Forelimb muscle (tissue), 1 donor: ENCODE measurements at regions not wholly inside any gene's neighbourhood (a gene's known extent, or its start where the extent isn't known, plus 50 kb on each side); places are given as distances from the start of the nearest gene placed in this dataset.
"Not testable (repeated sequence)": the region's sequence is repeated elsewhere in the genome, so short reads cannot be mapped to it uniquely, and the experiment has no call there.

Source experiments
- DNase-seq: peaks from one replicate; pipeline ENCODE4 v3.0.0-alpha.2; 2013; ENCODE audit warnings: low read depth

GRCh38 chr1:196002906-196003305, 605.3 kb downstream of the KCNT2 start:
- DNase-seq: no peak

DNA sequence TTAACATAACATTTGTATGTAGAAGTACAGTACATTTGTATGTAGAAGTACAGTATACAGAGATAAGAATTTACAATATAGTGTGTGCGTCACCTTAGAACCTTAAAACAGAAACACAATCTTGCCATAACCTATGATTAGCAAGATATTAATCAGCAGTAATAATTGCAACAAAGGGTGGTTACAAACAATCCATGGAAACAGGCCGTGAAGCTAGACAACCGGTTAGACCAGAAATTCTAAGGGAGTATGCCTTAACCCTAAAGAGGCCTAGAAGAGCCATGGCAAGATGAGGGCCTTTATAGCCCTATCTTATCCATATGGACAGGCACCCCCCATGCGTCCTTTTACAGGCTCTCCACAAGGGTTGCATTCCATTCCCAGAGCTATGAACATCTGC, 605.9 kb downstream of the KCNT2 start:
- not testable (repeated sequence) for DNase-seq

DNA sequence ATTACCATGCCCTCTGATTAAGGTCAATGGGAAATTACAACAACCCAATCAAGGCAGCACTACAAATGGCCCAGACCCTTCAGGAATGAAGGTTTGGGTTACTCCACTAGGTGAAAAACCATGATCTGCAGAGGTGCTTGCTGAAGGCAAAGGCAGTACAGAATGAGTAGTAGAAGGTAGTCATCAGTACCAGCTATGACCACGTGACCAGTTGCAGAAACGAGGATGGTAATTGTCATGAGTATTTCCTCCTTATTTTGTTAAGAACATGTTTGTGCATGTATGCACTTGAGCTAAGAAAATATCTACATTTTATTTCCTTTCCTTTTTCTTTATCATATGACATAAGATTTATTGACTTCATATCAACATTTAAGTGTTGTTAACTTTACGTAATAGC, 607.1 kb downstream of the KCNT2 start:
- no peak for DNase-seq

GRCh38 chr1:195999022-195999421, 609.2 kb downstream of the KCNT2 start:
- DNase-seq: no peak

GRCh38 chr1:195981448-195982139, 626.6 kb downstream of the KCNT2 start:
- no peak for DNase-seq

GRCh38 chr1:195979646-195980045, 628.6 kb downstream of the KCNT2 start:
- no peak for DNase-seq

- no peak for DNase-seq
Observed at GRCh38 chr1:195973311-195973904, 634.8 kb downstream of the KCNT2 start.

- no peak for DNase-seq
Observed at GRCh38 chr1:195971589-195971988, 636.7 kb downstream of the KCNT2 start.

DNA sequence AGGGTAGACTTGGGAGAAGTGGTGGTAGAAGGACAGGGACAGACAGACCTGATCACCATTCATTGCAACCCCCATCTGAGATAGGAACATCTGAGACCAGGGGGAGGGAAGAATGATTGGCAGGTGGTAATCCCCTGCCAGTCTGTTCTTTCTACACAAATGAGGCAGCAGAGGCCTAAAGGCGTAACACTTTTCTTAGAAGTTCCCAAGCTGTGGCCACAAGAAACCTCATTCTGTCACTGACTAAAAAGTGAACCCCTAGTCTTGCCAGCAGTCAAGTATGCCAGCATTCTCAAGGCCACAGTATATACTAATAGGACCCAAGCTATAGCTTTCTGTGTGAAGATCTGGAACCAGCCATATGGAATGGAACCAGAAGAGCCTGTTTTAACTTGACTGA, 638.0 kb downstream of the KCNT2 start:
- no peak for DNase-seq

- no peak for DNase-seq
Observed at GRCh38 chr1:195965475-195965874, 642.8 kb downstream of the KCNT2 start.

DNA sequence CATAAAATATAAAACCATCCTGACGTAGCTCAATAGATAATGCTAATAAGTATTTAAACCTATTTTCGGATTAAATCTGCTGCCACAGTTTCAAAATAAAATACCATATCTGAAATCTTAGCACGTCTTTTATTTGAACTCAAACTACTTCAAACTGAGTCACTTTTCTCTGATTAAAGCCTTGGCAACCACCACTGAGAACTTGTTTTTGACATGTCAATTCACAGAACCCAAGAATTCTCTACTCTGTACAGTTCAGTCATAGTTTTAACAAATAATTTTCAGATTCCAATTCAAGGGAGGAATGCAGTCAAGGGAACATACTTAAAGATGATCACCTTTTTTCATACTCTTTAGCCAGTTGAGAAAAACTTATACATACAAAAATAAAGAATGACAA, 643.2 kb downstream of the KCNT2 start:
- no peak for DNase-seq

- no peak for DNase-seq
Observed at GRCh38 chr1:195964516-195964915, 643.7 kb downstream of the KCNT2 start.

GRCh38 chr1:195962051-195962450, 646.2 kb downstream of the KCNT2 start:
- no peak for DNase-seq

DNA sequence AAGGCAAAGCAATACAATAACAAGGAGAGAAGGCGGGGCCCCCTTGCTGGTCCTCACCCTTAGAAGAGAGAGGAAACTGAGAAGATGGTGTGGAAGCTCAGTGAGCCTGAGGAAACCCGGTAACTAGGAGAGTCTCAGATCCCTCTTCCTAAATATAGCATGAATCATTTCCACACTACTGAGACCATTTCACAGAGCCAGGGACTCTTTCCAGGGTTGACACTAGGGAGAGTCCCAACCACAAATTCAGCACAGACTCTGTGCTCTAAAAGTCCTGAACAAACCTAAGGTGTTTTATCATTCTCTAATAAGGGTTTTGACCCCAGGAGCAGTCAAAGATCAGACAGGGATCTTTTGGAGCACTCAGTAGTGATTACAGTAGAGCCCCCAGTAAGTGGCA, 647.7 kb downstream of the KCNT2 start:
- no peak for DNase-seq

DNA sequence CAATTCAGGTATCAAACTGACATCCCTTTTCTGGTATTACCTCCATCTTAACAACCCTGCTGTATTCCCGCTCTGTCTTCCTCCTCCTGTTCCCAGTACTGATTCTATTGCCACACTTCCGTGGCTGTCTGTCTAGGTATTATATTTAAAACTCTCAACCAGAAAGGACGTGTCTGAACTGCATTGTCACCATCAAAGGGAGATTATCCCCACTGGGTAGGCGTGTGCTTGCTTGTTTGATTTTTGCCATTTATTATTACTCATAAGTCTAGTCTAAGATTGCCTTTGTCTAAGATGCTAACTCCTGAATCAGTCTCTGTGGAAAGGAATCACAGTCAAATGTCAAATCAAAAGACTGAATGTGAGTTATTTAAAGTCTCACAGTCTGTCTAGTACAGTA, 650.1 kb downstream of the KCNT2 start:
- no peak for DNase-seq

- no peak for DNase-seq
Observed at GRCh38 chr1:195956845-195957244, 651.4 kb downstream of the KCNT2 start.

GRCh38 chr1:195954848-195955247, 653.4 kb downstream of the KCNT2 start:
- no peak for DNase-seq

- no peak for DNase-seq
Observed at GRCh38 chr1:195951313-195951712, 656.9 kb downstream of the KCNT2 start.

DNA sequence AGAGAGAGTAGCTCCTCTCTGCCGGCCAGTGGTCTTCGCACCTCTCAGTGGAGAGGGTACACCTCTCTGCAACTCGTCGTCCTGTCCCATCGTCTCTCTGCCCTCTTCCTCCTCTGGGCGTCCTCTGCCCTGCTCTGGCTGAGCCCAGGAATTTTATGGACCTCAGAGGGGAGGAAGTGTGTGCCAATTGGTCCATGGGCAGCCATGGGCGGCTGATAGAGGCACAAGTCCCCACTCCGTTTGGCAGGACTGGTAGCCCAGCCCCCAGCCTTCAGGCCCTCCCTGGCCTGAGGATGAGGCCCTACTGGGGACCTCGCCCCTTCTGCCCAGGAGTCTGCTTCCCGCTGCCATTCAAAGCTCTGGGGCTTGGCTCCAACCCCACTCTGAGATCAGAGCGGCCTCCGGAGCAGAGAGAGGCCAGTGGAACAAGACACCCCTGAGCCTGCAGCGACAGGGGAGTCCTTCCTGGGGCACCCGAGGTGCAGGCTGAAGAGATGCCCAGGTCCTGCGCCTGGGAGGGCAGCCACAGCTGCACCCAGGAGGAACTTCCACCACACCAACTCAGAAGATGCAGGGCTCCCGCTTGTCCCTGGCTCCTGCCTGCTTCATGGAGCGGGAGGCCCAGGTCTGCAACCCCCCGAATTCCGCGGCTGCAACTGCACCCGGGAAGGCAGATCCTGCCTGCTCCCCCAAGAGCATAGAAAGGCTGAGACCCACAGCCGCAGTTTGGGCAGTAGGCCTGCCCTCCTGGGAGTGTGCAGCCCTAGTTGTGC, 659.9 kb downstream of the KCNT2 start:
- no peak for DNase-seq

DNA sequence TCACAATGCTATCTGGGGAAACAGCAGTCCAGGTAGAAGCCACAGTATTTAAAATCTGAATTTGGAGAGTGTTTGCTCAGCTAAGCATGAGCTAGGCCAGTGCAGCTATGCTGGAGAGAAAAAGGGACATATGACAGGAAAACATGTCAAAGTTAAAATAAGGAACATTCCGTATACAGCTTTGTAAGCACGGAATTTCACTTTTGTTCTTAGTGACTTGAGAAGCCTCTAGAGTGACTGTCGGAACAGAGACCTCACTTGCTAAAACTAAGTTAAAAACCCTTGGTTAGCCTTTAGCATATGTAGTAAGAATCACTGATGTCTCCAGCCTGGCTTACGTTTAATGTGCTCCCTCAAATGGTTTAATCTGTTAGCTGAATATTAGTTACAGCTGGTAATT, 661.7 kb downstream of the KCNT2 start:
- no peak for DNase-seq

DNA sequence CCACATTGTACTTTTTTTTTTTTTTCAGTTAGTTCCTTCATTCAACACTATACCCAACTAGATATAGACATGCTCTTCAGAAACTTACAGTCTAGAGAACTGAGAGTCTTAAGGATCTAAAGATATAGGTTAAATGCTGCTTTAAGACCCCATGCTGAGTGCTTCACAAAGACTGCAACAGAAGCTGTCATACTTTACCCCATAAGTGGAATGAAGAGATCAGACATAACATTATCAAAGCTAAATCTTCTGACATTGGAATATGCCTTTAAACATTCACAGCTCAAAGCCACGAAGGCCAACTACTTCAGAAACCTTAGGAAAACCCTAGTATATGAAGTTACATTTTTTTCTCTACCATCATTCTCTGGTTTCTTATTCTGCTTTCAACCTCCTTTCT, 666.4 kb downstream of the KCNT2 start:
- DNase-seq: no peak

DNA sequence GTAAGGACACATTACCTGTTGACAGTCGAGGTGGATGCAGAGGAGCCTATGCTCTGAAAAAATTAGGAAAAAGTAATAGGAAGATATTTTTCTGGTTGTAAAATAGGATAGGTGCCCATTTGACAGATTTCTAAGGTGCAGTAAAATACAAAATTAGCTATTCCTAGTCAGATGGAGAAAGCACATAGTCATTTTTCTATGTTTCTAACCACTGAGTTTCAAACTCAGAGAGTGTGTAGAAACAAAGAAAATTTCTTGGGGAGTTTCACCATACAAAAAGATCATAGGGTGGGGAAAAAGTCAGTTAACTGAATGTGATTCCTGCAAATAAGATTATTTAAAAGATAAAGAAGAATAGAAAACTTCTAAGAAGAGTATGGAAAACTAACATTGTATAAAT, 666.9 kb downstream of the KCNT2 start:
- DNase-seq: no peak

GRCh38 chr1:195939844-195940243, 668.4 kb downstream of the KCNT2 start:
- no peak for DNase-seq
